Gastrocnemius medialis (tissue), 4 donors: ENCODE measurements at regions not wholly inside any gene's neighbourhood (a gene's known extent, or its start where the extent isn't known, plus 50 kb on each side); places are given as distances from the start of the nearest gene placed in this dataset.

Experiments
- POLR2A ChIP-seq, 2 donors: fragments of 450-650 bp; IDR thresholded peaks; one replicate each; pipeline ENCODE4 v1.6.1; 2017; ENCODE audit warnings: antibody characterized with exemption in 2 of 2, mild to moderate bottlenecking in 2 of 2, moderate library complexity in 2 of 2
- TF ChIP-seq, protein P1 (sequence below), 5 experiments: fragments of 450-650 bp in 3 of 5; fragments of 200-600 bp in 2 of 5; sonication (generic) in 2 of 5; IDR thresholded peaks in 4 of 5; conservative IDR thresholded peaks in 1 of 5; 1 replicate in 4 of 5; 2 replicates in 1 of 5; pipeline ENCODE4 v1.5.1; 2016 to 2019; ENCODE audit warnings: antibody characterized with exemption in 5 of 5, mild to moderate bottlenecking in 3 of 5, moderate library complexity in 3 of 5

DNA sequence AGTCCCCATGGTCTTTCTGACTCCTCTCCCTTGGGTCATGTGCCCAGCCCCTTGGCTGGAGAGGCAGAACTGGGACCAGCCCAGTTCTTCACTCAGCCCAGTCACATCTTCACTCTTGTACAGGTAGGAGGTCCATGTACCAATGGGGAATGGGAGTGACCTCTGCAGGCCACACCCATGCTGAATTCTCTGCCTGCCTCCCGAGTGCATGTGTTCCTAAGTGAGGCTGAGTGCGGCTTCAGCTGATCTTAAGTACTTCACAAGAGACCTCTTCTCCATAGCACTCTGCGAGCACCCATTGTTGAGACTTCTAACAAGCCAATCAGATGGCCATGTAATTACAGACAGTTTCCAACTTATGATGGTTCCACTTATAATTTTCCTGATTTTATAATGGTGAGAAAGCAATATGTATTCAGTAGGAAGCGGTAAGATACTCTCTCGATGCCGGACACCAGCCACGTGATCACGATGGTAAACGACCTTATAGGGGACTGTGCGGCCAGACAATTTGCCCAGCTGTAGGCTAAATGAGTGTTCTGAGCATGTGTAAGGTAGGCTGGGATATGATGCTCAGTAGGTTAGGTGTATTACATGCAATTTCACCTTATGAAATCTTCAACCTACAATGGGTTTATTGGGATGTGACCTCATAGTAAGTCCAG lies 112.1 kb downstream of the KLF13 start:
- TF ChIP-seq, protein P1, sequence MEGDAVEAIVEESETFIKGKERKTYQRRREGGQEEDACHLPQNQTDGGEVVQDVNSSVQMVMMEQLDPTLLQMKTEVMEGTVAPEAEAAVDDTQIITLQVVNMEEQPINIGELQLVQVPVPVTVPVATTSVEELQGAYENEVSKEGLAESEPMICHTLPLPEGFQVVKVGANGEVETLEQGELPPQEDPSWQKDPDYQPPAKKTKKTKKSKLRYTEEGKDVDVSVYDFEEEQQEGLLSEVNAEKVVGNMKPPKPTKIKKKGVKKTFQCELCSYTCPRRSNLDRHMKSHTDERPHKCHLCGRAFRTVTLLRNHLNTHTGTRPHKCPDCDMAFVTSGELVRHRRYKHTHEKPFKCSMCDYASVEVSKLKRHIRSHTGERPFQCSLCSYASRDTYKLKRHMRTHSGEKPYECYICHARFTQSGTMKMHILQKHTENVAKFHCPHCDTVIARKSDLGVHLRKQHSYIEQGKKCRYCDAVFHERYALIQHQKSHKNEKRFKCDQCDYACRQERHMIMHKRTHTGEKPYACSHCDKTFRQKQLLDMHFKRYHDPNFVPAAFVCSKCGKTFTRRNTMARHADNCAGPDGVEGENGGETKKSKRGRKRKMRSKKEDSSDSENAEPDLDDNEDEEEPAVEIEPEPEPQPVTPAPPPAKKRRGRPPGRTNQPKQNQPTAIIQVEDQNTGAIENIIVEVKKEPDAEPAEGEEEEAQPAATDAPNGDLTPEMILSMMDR (IDR thresholded peaks at IDR 0.05 in 4 of 5, conservative IDR thresholded peaks at IDR 0.05 in 1 of 5), result no peak
- TF ChIP-seq POLR2A (IDR thresholded peaks at IDR 0.05), result no peak
